Ovary (tissue), 1 donor: ENCODE measurements at regions not wholly inside any gene's neighbourhood (a gene's known extent, or its start where the extent isn't known, plus 50 kb on each side); places are given as distances from the start of the nearest gene placed in this dataset.

Source experiments
- EP300 ChIP-seq: sonication (generic); formaldehyde crosslinking; IDR thresholded peaks from one replicate; pipeline ENCODE4 v1.6.1; 2017; ENCODE audit warnings: antibody characterized with exemption
- POLR2A ChIP-seq: fragments of 450-650 bp; IDR thresholded peaks from one replicate; pipeline ENCODE4 v1.6.1; 2017; ENCODE audit warnings: antibody characterized with exemption, mild to moderate bottlenecking, moderate library complexity

GRCh38 chr5:20291766-20292165 lies 303.8 kb upstream of the CDH18 start:
- TF ChIP-seq POLR2A: no peak
- TF ChIP-seq EP300: no peak
